IPS DF 4.7 (cell line): ENCODE measurements at regions not wholly inside any gene's neighbourhood (a gene's known extent, or its start where the extent isn't known, plus 50 kb on each side); places are given as distances from the start of the nearest gene placed in this dataset.
"Not testable (repeated sequence)": the region's sequence is repeated elsewhere in the genome, so short reads cannot be mapped to it uniquely, and the experiment has no call there.

ENCODE experiments used
- DNase-seq: peaks from one replicate; pipeline ENCODE4 v3.0.0-alpha.2; 2013; ENCODE audit warnings: low spot score; ENCODE audit errors: extremely low read depth

GRCh38 chr13:62379241-62379640 lies 963.6 kb upstream of the PCDH20 start:
- DNase-seq, result not testable (repeated sequence)

GRCh38 chr13:62377838-62378237 lies 962.2 kb upstream of the PCDH20 start:
- no peak for DNase-seq

- no peak for DNase-seq
Observed at GRCh38 chr13:62375653-62376052, 960.0 kb upstream of the PCDH20 start.

DNA sequence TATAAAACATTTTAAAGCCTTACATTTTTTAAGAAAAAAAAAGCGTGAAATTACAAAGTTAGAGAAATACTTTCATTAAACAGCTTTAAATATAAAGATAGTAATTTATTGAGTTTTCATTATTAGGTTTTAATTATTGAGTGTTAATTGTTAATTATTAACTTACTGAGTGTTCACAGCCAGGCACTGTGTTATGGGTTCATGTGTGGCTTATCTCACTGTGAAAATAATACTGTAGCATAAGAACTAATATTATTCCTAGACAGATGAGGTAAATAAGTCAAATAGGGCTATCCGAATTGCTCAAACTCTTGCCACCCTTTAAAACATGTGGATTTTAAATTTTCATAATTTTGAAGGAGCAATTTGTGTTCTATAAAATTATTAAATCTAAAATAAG lies 956.1 kb upstream of the PCDH20 start:
- DNase-seq, result no peak

- DNase-seq, result not testable (repeated sequence)
Observed at GRCh38 chr13:62367971-62368370, 952.3 kb upstream of the PCDH20 start.

DNA sequence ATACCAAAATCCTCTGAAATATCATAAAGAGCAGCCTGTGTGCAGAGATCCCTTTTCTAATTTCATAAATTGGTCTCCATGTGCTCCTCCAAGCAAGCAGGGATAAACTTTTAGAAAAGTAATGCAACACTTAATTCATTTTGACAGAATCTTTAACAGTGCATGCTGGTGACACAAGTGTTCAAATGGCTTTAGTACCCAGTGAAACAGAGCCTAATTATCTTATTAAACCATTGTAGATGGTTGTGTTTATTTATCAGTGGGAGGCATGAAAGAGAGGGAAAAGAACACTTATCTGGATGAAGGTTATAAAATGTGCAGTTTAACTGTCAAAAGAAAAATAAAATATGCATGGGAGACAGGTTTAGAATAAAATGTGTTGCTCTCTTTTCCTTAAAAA lies 945.0 kb upstream of the PCDH20 start:
- no peak for DNase-seq

- no peak for DNase-seq
Observed at GRCh38 chr13:62358646-62358932, 942.9 kb upstream of the PCDH20 start.

DNA sequence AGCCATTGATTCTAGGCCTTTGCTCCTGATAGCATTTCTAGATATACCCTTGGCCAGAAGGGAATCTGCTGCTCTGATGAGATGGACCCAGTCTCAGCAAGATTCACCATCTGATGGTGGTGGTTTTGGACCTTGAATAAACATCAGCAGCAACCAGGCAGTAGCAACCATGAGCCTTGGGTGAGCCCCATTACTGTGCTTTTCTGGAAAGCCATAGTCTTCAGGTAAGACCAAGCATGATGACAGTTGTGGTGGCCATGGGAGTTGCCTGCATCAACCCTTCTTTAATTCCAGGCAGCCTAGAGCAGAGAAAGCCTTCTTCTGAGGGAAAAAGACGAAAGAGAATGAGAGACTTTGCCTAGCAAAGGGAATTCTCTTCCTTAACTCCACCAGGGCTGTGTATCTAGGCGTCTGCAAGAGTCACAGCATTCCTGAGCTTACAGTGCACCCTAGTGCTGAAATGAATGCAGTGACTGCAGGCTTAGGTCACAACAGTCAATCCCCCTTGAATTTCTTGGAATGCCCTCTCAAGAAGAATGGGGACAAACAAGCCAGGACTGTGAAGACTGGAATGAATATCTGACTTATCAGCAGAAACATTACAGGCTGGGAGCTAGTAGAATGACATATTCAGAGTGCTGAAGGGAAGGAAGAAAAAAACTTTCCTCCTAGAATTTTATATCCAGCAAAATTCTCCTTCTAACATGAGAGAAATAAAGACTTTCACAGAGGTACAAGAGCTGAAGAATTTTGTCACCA lies 942.4 kb upstream of the PCDH20 start:
- peak; percentile 81 for DNase-seq

DNA sequence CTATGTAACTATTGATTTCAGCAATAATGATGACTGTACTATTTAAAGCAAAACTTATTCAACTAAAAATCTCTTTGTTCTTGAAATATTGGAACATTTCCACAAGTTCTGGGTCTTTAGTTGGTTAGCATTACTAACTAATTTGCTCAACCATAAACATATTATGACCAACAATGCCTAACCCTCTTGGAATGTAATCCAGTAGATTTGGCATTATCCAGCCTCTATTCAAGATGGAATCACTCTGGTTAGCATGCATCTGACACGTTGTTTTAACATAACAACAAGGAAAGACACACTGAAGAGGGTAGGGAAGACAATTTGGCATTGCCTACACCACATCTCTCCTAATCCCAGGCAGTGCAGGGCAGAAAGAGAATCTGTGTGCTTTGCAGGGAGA lies 941.3 kb upstream of the PCDH20 start:
- DNase-seq, result no peak

DNA sequence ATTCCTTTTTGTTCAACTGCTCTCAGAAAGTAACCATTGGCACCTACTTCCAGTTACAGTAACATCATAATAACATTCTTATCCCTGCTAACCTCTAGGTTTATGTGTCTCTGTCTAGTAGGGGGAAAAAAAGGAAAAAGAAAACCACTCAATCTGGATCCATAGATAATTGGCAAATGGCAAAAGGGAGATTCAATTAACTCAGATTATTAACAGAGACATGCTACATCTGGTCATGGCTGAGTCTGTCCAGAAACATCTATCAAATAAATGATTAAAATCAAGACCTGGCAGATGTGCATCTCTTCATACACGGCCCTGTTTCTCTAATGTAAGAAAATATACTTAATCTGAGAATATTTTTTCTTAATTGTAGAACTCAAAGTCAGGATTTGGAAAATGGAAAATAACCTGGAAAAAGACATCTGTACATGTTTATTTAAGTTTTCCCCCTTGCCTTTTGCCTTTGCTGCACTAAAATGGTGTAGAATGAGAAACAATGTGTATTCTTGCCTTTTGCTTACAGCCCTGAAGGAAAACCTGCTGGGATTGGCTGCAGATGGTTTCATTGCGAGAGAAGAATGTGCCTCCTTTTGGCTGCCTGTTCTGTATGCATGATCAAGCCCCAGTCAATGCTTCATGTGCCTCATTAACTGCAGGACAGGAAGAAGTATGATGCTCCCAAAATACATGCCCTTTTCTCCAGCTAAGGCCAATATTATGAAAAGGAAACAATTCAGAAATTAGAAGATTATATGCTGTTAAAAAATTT lies 921.6 kb upstream of the PCDH20 start:
- DNase-seq, result no peak

DNA sequence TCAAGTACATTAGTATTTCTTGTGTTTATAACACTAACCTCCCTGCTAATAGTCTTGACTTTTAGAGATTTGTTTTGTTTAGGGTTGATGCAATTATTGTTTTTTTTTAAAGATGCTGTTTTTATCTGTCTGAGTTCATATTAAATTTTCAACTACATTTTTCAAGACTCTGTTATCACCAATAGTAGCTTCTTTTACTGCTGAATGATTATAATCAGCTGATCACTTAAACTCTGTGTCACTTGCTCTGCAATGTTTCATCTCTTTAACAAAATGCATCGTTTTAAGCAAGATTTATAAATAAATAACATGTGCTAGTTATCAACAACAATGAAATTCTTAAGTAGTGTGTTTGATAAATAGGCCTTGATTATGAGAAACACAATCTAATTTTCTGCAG lies 920.9 kb upstream of the PCDH20 start:
- no peak for DNase-seq

GRCh38 chr13:62333466-62333865 lies 917.8 kb upstream of the PCDH20 start:
- no peak for DNase-seq

DNA sequence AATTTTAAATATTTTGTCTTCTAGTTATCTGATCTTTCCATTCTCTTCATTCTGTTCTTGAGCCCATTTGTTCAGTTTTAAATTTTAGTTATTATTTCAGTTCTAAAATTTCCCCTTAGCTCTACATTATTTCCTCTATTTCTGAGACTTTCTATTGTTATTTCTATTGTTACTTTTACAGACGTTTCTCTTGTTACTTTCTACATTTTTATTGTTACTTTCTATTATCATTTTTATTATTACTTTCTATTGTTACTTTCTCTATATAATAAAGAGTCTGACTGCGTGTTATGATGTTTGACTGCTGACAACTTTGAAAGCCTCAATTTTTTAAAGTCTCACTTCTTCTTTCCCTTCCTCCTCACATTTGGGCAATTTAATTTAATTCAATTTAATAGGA lies 915.7 kb upstream of the PCDH20 start:
- DNase-seq, result no peak

DNA sequence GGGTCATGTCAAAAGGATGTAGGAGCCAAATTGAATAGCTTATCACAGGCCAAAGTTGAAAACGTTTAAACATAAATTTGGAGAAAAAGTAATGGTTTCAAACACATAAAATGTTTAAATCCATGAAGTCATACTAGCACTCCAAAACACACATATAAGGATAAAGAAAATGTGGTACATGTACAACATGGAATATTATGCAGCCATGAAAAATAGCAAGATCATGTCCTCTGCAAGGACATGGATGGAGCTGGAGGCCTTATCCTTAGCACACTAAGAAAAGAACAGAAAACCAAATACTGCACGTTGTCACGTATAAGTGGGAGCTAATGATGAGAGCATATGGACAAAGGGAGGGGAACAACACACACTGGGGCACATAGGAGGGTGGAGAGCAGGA lies 911.7 kb upstream of the PCDH20 start:
- no peak for DNase-seq

- no peak for DNase-seq
Observed at GRCh38 chr13:62324842-62325241, 909.2 kb upstream of the PCDH20 start.

DNA sequence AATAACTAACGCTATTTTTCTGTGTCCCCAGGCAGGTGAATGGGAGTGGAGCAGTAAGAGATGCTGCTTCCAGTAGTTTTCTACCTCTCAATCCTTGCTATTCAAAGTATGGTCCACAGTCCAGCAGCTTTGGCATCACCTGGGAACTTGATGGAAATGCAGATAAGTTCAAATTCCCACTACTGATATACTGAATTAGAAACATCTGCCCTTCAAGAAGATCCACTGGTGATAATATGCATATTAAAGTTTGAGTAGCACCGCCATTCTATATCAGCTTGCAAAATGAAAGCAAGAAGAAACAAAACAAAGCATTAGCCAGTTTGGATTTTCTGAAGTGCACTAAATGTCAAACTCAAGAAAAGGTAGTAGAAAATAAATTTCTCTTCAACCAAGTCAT lies 906.2 kb upstream of the PCDH20 start:
- no peak for DNase-seq

DNA sequence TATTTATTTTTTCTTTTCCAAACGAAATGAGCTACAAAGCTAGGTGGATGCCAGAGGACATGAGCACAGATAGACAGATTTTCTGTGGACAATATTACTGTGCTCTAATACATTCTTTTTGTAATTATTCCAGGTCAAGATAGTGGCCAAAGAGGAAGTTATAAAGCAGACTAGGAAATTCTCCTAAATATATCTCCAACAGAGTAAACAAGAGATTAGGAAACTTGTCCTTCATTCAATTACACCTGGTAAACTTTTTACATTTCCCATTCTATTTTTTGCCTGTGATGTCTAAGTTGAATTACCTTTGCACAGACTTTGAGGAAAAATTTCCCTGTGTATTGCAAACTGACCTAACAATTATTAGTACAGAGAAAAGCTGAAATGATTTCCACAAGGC lies 905.5 kb upstream of the PCDH20 start:
- DNase-seq, result no peak

DNA sequence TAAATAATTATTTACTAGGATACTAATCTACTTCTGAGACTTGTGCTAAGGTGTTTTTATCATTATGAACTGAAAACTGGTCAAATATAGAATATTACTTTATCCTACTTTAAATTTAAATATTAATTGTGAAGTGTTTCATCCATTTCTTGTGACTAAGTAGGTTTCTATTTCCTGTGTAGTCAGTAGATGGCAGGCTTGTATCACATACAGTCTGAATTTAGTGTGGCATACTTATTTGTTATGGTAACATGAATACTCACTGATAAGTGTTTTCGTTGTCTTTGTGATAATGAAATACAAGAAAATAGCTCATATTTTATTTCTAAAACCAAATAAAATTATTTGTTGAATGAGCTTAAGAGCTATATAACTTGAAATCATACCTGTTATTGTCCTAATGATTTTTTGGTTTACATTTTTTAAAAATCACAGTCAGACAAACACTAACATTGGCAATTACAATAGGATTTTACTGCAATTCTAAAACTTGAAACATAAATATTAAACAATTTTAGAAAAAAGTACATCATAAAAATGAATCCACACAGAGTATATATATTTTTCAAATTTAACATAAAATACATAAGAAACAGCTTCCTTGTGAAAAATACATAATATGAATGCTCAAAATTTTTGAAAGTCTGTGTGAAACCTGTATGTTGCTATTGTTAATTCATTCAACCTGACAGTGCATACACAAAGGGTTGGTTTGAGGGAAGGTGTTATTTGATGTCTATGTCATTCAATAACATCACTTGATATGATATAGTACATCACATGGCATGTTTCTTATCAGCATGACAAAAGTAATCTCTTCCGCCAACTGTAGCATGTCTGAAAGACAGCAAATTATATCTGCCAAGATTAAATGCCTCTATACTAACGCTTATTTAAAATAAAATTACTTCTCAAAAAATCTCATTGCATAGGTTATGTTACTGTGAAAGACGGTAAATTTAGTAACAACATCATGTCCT lies 904.8 kb upstream of the PCDH20 start:
- no peak for DNase-seq

GRCh38 chr13:62309904-62310303 lies 894.3 kb upstream of the PCDH20 start:
- DNase-seq, result peak; percentile 28

DNA sequence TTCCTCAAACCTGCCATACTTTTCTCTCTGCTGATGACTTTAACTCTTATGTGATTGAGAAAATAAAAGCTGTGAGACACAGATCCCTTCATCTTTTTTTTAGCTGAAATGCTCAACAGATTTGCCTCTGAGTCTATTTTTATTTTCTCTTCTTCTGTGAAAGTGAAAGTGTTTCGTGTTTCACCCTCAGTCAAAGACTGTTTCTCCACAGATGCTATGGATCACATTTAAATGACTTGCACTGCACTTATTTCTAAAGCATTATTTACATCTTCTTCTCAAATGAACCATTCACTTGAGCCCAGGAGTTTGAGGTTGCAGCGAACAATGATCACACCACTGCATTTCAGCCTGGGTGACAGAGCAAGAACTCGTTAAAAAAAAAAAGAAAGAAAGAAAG lies 890.1 kb upstream of the PCDH20 start:
- no peak for DNase-seq

DNA sequence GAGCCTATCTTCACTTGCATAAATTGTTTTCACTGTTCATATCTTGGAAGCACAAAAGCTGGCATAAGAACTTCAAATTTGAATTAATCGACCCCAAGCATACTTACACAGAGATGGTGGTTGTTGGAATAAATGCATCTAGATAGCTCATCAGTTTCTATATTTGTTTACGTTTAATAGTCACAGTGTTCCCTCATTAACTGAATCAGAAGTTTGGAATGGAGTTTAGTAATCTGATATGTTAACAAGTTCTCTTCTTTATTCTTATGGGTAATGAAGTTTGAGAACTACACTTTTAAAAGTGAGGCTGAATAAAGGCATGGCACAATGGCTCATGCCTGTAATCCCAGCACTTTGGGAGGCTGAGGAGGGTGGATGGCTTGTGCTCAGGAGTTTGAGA lies 886.7 kb upstream of the PCDH20 start:
- no peak for DNase-seq

- no peak for DNase-seq
Observed at GRCh38 chr13:62299988-62300387, 884.3 kb upstream of the PCDH20 start.
